Activated naive CD4-positive, alpha-beta T cell treated with anti-CD3 and anti-CD28 coated beads, Interleukin-2, amount 50 U/mL, for 72 hours (primary cell): ENCODE measurements at regions not wholly inside any gene's neighbourhood (a gene's known extent, or its start where the extent isn't known, plus 50 kb on each side); places are given as distances from the start of the nearest gene placed in this dataset.

Experiments used
- ATAC-seq, 2 donors: fragments of 150-1000 bp; cut with Tn5 transposase; 2 replicates each; pipeline ENCODE4 v1.10.0; 2021; ENCODE audit warnings: mild to moderate bottlenecking in 2 of 2, moderate library complexity in 2 of 2
- DNase-seq, 2 donors: peaks; one replicate each; pipeline ENCODE4 v3.0.0; 2021 to 2022; ENCODE audit warnings: low spot score in 2 of 2
- H3K27ac Mint-ChIP-seq, 2 donors: one replicate each; pipeline ENCODE4 v1.8.0; 2022; ENCODE audit warnings: mild to moderate bottlenecking in 2 of 2, mixed read lengths in 2 of 2
- H3K36me3 Mint-ChIP-seq, 2 donors: one replicate each; pipeline ENCODE4 v1.8.0; 2022; ENCODE audit warnings: mixed read lengths in 2 of 2
- H3K9me3 Mint-ChIP-seq, 2 donors: one replicate each; pipeline ENCODE4 v1.8.0; 2022; ENCODE audit warnings: mixed read lengths in 2 of 2

- peaks cover 0 to 5% of the 10 kb centered on the region in 2 donors for H3K36me3 Mint-ChIP-seq
- ATAC-seq = no peak
Observed at GRCh38 chr18:65380571-65380970, 370.2 kb upstream of the CDH7 start.

DNA sequence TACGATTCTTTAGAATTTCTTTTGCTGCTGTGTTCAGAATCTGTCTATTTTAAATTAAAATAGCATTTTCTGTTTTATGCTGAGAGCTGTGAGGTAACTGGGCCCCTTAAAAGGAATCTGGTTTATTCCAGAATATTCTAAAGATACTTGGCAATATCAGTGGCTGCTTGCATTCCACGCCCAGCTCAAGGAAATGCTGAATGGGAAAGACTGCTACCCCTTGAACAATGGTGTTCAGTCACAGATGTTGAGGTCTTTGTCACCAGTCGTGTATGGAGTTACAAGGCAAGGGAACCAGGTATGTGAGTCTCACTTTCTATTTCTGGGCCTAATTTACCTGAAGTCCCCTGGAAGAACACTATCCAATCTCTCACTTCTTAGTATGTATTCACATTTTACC is 377.9 kb upstream of the CDH7 start:
- no peak for DNase-seq
- Mint-ChIP-seq H3K9me3 (peaks cover 19 to 29% of the 10 kb centered on the region in 2 donors), H3K36me3 (no peaks in the 10 kb centered on the region), H3K27ac (no peak overlapping the region)
- no peak for ATAC-seq

More at GRCh38 chr18:65380571-65380970, 370.2 kb upstream of the CDH7 start:
- Mint-ChIP-seq H3K27ac (no peak overlapping the region), H3K9me3 (peaks cover 16 to 24% of the 10 kb centered on the region in 2 donors)
- DNase-seq = no peak

DNA sequence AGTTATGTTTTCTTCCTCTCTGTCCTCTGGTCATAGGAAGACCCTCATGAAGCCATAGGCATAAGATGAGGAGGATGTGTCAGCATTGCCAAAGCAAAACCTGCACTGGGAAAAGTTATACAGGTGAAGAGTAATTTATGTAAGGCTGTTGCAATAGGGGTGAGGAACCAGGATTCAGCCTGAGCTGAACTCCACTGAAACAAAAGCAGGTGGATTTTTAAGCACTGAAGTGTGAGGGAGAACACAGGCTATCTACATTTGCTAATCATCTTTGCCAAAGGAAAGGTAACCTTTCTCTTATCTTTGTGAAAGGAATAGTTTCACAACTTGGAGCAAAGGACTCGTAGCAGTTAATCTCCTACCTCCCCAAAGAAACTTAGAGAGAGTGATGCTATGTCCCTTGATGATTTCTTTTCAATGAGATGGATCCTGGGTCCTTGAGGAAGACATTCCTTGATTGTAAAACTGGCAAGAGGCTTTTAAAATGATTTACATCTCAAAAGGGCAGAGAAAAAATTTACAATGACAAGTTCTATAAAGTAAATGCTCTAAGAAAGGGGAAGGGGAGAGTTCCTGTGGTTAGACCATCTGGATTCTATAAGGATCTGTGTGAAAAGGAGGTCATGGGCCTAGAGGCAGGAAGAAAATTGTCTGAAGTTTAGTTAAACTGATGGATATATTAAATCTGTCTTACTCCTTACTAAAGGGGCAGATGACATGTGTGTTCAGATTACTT is 385.4 kb upstream of the CDH7 start:
- Mint-ChIP-seq H3K27ac (no peak overlapping the region), H3K9me3 (peaks cover 13 to 24% of the 10 kb centered on the region in 2 donors), H3K36me3 (no peaks in the 10 kb centered on the region)
- DNase-seq = no peak
- ATAC-seq = no peak

GRCh38 chr18:65363911-65364632 is 386.7 kb upstream of the CDH7 start:
- DNase-seq = no peak
- peaks cover 11 to 24% of the 10 kb centered on the region in 2 donors for H3K9me3 Mint-ChIP-seq
- ATAC-seq = no peak
- no peaks in the 10 kb centered on the region for H3K36me3 Mint-ChIP-seq
- H3K27ac Mint-ChIP-seq = no peak overlapping the region

DNA sequence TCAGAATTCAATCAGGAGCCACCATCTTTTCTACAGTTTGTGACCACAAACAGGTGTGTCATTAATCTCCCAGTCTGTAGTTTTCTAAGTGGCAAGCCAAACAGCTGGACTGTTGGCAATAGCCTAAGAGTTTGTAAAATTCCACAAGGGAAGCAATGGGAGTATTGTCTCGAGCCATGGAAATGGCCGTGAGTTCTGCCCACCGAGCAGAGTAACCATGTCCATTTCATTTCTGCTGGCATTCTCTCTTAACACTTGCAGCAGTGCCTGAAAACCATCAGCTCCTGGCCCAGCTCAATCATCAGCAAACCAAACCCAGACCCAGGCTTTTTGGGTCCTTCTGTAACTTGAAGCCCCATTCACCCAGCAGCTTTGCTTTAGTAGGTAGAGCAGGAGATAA is 387.8 kb upstream of the CDH7 start:
- H3K9me3 Mint-ChIP-seq = peaks cover 13 to 30% of the 10 kb centered on the region in 2 donors
- no peak for ATAC-seq
- no peaks in the 10 kb centered on the region for H3K36me3 Mint-ChIP-seq
- DNase-seq = no peak
- H3K27ac Mint-ChIP-seq = no peak overlapping the region

- no peak overlapping the region for H3K27ac Mint-ChIP-seq
- ATAC-seq = no peak
- peaks cover 13 to 18% of the 10 kb centered on the region in 2 donors for H3K9me3 Mint-ChIP-seq
- no peak for DNase-seq
- H3K36me3 Mint-ChIP-seq = no peaks in the 10 kb centered on the region
Observed at GRCh38 chr18:65359479-65359878, 391.3 kb upstream of the CDH7 start.

DNA sequence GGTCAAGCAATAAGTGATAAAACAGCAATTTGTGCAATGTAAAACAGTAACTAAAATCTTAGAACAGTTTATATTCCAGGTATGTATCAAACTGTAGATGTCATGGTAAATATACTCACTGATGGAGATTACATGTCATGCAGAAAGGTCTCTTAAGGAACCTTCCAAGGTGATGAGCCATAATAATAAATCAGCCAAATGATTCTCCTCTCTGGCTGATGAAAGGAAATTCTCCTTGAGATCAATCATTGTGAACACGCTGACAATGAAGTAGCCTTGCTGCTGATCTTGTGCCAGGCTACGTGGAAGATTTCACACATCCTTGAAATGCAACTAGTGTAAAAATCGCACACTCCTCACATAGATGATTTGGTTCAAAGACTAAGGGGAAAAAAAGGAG is 392.5 kb upstream of the CDH7 start:
- no peak for DNase-seq
- Mint-ChIP-seq H3K27ac (no peak overlapping the region), H3K9me3 (peaks cover 18 to 23% of the 10 kb centered on the region in 2 donors), H3K36me3 (no peaks in the 10 kb centered on the region)
- ATAC-seq = no peak

- Mint-ChIP-seq H3K36me3 (no peaks in the 10 kb centered on the region), H3K27ac (no peak overlapping the region), H3K9me3 (peaks cover 14 to 15% of the 10 kb centered on the region in 2 donors)
- no peak for ATAC-seq
- DNase-seq = no peak
Observed at GRCh38 chr18:65352186-65352585, 398.6 kb upstream of the CDH7 start.

DNA sequence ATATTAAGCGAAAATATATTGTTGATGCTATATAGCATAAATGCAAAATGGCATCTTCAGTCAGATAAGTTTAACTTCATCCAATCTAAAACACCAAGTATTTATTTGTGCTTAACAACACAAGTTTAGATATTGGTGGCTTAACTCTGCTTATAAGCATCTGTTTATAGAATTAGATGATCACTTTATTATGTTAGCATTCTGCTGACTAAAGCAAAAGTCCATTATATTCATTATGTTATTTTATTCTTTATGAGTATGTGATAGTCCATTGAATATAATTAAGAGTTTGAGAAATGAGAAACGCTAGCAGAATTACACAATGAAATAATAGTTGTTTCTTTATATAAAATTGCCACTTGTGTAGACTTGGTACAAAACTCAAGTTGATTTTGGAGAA is 401.2 kb upstream of the CDH7 start:
- H3K9me3 Mint-ChIP-seq = peaks cover 5 to 9% of the 10 kb centered on the region in 2 donors
- no peak for ATAC-seq
- no peaks in the 10 kb centered on the region for H3K36me3 Mint-ChIP-seq
- no peak overlapping the region for H3K27ac Mint-ChIP-seq
- DNase-seq = no peak

DNA sequence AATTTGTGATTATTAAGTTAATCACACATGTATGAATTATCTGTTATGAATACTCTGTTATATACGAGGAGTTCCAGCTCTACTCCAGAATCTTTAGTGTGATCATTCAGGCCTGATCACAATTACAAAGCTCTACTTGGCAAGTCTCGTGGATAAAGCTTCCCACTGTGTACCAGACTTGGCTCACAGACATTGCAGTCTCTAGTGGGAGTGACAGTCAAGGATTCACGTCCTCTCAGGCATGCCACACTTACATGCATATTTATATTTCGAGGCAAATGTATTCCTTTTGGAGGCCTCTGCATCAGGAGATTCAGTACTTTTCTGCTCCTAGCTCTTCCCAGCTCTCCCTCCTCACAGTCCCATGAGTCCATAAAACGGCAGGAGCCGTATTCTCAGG is 403.4 kb upstream of the CDH7 start:
- H3K36me3 Mint-ChIP-seq = no peaks in the 10 kb centered on the region
- ATAC-seq = no peak
- DNase-seq = no peak
- H3K27ac Mint-ChIP-seq = no peak overlapping the region
- peaks cover 0 to 8% of the 10 kb centered on the region in 2 donors for H3K9me3 Mint-ChIP-seq

- Mint-ChIP-seq H3K27ac (no peak overlapping the region), H3K9me3 (peaks cover 0 to 8% of the 10 kb centered on the region in 2 donors), H3K36me3 (no peaks in the 10 kb centered on the region)
- ATAC-seq (no peak), DNase-seq (no peak)
Observed at GRCh38 chr18:65346086-65346485, 404.7 kb upstream of the CDH7 start.

DNA sequence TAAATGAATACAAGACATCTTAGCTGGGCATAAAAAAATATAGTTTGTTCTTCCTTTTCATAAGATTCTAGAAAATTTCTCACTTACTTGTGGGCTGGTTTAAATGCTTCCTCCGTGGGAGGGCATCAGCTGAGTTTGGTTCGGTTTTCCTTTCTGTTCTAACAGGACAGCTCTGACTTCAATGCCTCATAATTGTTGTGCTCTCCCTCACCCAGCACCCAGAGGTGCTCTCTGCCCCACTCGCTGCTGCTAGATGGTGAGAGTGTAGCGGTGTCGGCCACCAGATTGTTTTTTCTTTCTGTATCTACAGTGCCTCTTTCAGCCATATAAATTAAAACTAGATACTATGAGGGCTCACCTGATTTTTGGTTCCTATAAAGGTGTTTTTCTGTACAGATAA is 407.2 kb upstream of the CDH7 start:
- Mint-ChIP-seq H3K36me3 (no peaks in the 10 kb centered on the region), H3K9me3 (peaks cover 0 to 12% of the 10 kb centered on the region in 2 donors), H3K27ac (no peak overlapping the region)
- ATAC-seq = no peak
- no peak for DNase-seq

- Mint-ChIP-seq H3K36me3 (no peaks in the 10 kb centered on the region), H3K27ac (no peak overlapping the region), H3K9me3 (peaks cover 10 to 21% of the 10 kb centered on the region in 2 donors)
- DNase-seq = no peak
- no peak for ATAC-seq
Observed at GRCh38 chr18:65336411-65336810, 414.4 kb upstream of the CDH7 start.

DNA sequence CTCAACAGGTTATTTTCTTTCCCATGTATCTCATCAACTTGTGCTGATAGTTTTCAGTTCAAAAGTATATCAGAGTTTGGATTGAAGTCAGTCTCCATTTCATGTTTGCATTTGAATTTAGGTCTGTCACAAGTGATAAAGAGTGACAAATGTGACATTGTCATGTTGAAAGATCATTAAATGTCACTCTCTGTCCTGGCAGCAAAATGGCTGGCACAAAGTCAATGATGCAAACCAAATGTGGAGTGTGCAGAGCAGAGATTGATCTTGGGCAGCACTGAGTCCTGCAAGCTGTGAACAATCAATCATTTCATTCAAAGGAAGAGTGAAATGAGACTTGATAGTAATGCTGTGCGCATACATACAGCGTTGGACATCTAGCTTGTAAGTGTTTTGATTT is 421.8 kb upstream of the CDH7 start:
- H3K36me3 Mint-ChIP-seq = no peaks in the 10 kb centered on the region
- no peak for ATAC-seq
- H3K27ac Mint-ChIP-seq = no peak overlapping the region
- peaks cover 7 to 8% of the 10 kb centered on the region in 2 donors for H3K9me3 Mint-ChIP-seq
- DNase-seq = no peak

DNA sequence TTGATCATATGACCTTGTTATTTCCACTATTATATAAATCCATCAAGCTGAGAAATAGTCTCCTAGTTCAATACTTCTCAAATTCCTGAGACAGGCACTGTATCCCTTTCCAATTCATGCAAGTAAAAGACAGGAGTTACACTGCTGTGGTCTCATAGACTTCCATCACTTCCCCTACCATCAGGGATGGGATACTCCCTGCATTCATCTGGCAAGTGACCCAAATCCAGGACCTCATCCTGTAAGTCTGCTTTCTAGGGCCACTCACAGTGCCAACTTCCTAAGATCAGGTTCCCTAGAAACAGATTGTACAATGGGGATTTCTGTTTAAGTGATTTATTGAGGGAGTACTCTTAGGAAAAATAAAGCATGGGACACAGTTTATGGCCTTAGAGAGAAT is 424.0 kb upstream of the CDH7 start:
- Mint-ChIP-seq H3K36me3 (no peaks in the 10 kb centered on the region), H3K9me3 (peaks cover 4 to 6% of the 10 kb centered on the region in 2 donors), H3K27ac (no peak overlapping the region)
- DNase-seq = no peak
- ATAC-seq = no peak

DNA sequence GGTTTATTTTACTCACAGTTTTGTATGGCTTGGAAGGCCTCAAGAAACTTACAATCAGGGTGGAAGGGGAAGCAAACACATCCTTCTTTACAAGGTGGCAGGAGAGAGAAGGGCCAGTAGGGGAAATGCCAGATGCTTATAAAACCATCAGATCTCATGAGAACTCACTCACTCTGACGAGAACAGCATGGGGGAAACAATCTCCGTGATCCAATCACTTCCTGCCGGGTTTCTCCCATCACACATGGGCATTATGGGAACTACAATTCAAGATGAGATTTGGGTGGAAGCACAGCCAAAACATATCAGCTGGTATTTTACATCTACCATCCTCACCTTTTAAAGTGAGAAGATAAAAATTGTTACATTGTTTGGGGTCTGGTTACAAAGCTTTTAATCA is 427.9 kb upstream of the CDH7 start:
- Mint-ChIP-seq H3K36me3 (no peaks in the 10 kb centered on the region), H3K27ac (no peak overlapping the region), H3K9me3 (peaks cover 11 to 15% of the 10 kb centered on the region in 2 donors)
- no peak for DNase-seq
- ATAC-seq = no peak

- Mint-ChIP-seq H3K9me3 (peaks cover 5% of the 10 kb centered on the region in 2 donors), H3K27ac (no peak overlapping the region), H3K36me3 (no peaks in the 10 kb centered on the region)
- ATAC-seq = no peak
- DNase-seq = no peak
Observed at GRCh38 chr18:65298422-65298821, 452.4 kb upstream of the CDH7 start.

- H3K27ac Mint-ChIP-seq = no peak overlapping the region
- no peak for ATAC-seq
- no peaks in the 10 kb centered on the region for H3K36me3 Mint-ChIP-seq
- H3K9me3 Mint-ChIP-seq = peaks cover 20 to 22% of the 10 kb centered on the region in 2 donors
- no peak for DNase-seq
Observed at GRCh38 chr18:65288908-65289307, 461.9 kb upstream of the CDH7 start.
